GM18907 (cell line): ENCODE measurements at regions not wholly inside any gene's neighbourhood (a gene's known extent, or its start where the extent isn't known, plus 50 kb on each side); places are given as distances from the start of the nearest gene placed in this dataset.
"Not testable (repeated sequence)": the region's sequence is repeated elsewhere in the genome, so short reads cannot be mapped to it uniquely, and the experiment has no call there.

ENCODE experiments used
- ATAC-seq: cut with Tn5 transposase; IDR thresholded peaks from one replicate; pipeline ENCODE4 v1.9.1; 2021; ENCODE audit warnings: mild to moderate bottlenecking, moderate library complexity; ENCODE audit not compliant: unreplicated experiment

GRCh38 chr9:28410411-28410810 is 837.1 kb upstream of the C9orf72 start:
- ATAC-seq: no peak

DNA sequence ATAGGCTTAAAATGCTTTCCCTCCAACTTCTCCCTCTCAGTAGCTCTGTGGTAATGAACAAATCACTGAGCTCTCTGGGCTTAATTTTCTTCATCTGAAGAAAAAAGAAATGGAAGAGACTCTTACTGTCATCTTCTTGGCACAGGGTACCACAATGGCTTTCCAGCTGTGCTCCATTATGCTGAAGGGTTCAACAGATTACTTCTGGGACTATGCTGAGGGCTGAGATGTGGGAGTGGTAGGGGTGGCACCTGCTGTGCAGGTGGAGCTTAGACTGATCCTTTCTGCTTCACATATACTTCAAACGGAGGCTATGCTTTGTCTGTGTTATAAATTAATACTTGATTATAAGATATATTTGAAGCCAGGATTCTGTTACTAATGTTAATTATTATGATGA is 840.2 kb upstream of the C9orf72 start:
- ATAC-seq: no peak

GRCh38 chr9:28423255-28423654 is 850.0 kb upstream of the C9orf72 start:
- ATAC-seq: no peak

DNA sequence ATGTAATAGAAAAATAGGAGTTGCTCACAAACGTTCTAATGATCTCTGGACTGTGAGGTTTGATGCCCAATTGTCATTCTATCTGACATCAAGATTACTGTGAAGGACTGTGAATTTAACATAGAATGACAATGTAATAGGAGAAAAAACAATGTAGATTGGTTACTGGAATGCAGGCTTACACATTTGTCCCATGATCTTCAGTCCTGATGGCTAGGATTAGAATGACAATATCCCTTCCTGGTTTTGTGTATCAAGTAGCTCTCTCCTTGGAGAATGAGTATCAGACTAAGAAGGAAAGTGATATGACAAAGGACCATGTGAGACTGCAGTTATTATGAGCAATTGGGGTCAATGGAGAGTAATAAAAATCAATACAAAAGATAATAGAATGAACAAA is 862.2 kb upstream of the C9orf72 start:
- ATAC-seq: no peak

DNA sequence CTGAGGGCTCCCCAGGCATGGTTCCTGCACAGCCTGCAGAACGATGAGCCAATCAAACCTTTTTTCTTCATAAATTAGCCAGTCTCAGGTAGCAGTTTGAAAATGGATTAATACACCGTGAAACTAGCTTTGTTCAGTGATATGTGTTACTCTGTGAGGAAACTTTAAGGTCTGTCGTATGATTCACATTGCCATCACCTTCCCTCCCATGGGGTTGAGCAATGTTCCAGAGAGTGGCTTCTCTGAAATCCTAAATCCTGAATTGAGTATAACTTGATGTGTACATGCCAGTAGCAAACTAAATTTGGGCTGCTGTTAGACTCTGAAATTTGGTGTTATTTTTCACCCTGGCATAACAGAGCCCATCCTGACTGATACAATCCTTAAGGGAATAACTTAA is 866.4 kb upstream of the C9orf72 start:
- ATAC-seq: no peak

- no peak for ATAC-seq
These were observed 870.2 kb upstream of the C9orf72 start for GRCh38 chr9:28443461-28443860.

DNA sequence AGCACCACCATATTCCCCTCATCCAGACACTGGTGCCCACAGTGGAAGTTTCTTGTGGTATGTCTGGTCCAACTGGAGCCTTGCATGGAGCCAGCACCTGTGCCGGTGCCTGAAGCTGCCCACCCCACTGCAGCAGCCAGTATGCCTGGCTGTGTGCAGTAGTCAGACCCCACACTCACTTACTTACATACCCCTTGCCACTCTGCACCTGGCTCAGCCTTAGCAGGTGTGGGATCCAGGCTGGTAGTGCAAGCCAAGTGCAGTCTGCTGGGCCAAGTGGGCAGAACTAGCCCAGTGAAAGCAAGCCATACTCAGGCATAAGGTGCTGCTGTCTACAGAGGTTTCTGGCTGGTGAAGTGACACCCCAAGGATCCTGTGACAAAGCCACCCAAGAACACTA is 871.4 kb upstream of the C9orf72 start:
- ATAC-seq: no peak

- no peak for ATAC-seq
These were observed 871.9 kb upstream of the C9orf72 start for GRCh38 chr9:28445211-28445610.

DNA sequence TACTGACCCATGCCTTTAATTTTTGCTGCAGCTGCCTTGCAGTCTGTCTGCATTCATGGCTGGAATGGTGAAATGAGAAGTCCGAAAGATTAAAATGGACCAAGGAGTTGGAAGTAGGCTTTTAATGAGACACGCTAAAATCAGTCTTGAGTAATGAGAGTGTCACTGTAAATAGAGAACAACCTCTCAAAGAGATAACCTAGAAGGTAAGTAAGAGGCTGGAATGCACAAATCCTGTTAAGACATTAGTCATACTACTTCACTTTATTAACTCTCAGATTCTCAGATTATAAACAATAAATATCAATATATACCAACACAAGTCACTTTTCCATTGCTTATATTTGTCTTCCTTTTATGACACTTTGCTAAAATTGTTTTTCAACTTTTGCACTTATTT is 880.6 kb upstream of the C9orf72 start:
- ATAC-seq: no peak

- ATAC-seq: no peak
These were observed 883.6 kb upstream of the C9orf72 start for GRCh38 chr9:28456861-28457260.

DNA sequence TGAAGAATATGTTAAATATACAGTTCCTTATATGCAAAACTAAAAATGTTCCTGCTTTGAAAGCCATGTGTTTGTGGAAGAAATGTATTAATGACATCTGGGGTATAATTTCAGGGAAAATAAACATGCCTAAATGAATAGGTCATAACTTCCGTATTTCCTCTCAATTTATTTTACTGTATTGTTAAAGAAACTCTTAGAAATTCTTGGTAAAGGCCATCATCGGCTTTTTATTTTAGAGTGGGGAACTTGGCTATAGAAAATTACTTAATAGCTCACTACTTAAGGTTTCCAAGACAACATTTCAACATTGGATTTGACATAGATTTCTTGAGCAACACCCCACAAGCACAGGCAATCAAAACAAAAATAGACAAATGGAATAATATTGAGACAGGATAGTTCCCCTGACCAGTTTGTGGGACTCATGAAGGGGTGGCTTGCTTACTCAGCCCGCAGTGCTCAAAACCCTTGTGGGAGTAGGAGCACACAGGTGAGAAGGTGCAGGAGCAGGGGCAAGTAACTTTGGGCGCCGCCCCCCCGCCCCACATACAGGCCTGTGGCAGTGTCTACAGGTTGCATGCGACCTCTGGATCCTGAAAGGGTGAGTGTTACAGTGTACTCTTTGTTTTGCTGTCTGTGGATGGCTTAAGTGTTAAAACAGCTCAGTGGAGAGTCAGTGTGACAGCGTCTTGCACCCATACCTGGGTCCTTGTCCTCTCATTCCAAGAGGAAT is 891.4 kb upstream of the C9orf72 start:
- ATAC-seq: no peak

DNA sequence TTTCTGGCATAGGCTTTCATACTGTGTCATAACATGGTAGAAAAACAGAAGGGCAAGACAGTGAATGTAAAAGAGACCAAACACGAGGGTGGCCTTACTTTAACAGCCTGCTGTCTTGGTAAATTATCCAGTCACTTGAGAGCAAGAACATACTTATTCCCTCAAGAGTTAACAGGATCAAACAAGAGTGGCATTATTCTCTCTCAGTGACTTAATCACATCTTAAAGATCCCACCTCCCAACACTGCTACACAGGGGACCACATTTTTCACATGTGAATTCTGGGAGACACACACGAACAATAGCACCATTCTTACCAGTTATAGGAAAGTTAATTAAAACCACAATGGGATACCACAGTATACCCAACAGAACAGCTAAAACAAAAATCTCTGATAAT is 898.0 kb upstream of the C9orf72 start:
- ATAC-seq: no peak

GRCh38 chr9:28487561-28487960 is 914.3 kb upstream of the C9orf72 start:
- no peak for ATAC-seq

- ATAC-seq: no peak
These were observed 917.8 kb upstream of the C9orf72 start for GRCh38 chr9:28491121-28491520.

DNA sequence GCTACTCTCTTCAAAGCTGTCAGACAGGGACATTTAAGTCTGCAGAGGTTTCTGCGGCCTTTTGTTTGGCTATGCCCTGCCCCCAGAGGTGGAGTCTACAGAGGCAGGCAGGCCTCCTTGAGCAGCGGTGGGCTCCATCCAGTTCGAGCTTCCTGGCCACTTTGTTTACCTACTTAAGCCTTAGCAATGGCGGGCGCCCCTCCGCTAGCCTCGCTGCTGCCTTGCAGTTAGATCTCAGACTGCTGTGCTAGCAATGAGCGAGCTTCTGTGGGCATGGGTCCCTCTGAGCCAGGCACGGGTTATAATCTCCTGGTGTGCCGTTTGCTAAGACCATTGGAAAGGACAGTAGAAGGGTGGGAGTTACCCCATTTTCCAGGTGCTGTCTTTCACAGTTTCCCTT is 924.9 kb upstream of the C9orf72 start:
- not testable (repeated sequence) for ATAC-seq

- ATAC-seq: no peak
These were observed 928.9 kb upstream of the C9orf72 start for GRCh38 chr9:28502189-28502588.

DNA sequence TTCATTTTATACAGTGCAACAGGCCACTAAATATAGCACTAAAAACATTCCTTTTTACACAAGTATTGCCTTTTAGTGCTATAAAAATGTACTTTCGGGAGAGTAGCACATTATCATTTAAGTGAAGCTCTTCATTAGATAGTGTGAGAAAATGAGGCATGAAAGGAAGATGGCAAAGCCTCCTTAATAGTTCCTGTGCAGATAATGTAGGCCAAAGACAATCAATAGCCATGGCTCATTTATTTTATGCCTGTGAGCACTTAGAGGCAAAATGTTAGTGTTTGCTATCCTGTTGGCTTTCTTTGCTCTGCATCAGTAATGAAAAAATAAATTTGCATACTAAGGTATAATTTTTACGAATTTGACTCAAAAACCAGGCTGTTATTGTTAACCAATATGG is 929.5 kb upstream of the C9orf72 start:
- ATAC-seq: no peak

GRCh38 chr9:28503573-28503972 is 930.3 kb upstream of the C9orf72 start:
- no peak for ATAC-seq

DNA sequence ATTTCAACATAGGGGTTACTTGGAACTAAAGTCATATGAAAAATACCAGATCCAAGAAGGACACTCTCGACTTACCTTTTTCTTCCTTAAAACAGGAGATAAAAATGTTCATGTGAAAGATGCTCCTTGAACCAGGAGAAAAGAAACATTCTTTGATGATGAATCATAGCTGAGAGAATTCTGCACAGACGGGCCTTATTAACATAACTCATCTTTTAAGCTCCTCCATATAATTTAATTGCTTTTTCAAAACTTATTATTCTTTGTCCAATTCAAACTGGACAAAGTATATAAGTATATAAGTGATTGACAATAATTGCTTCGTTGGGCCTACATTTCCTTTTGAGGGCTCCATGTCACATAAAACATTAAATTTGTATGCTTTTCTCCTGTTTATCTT is 945.2 kb upstream of the C9orf72 start:
- no peak for ATAC-seq

- ATAC-seq: not testable (repeated sequence)
These were observed 951.0 kb upstream of the C9orf72 start for GRCh38 chr9:28524309-28524708.

GRCh38 chr9:28528049-28528448 is 954.8 kb upstream of the C9orf72 start:
- ATAC-seq: no peak

DNA sequence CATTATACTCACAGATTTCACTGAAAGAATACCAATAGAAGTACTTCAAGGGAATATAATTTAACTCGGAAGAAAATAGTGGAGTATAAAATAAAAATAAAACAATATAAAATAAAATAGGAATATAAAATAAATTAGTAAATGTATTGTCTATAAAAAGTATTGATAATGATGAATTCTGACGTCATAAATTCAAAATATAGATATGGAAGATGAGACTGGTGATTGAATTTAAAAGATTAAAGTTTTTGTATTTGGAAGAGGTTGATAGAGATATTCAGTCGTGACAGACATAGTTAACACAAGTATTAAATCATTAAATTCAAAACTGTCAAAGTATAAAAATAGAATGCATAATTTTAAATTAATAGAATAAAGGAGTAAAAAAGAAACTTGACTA is 964.9 kb upstream of the C9orf72 start:
- ATAC-seq: no peak

DNA sequence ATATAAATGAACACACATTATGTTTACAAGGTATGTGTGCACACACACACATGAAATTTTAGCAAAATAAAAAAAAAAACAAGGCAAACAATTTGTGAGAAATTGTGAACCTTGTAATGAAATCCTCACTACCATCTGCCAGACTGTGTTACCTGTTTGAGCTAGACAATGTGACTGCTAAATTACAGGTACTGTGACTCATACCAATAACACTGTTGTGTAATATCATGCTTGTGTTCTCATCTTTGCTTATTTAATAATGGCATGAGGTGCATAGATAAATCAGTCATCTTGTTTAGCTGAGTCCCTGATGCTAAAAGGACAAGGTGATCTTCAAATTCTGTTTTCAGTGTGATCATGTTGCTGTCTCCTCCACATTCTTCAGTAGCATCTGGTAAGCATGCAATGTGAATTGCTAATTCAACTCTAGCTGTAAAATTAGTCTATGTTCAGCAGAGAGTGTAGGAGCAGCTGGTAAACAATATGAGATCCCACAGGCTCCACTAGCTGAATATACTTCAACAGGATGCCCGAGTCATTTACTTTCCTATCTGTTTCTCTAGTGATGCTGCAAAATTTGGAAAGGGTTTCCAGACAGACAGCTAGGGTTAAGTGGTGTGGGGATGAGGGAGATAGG is 966.3 kb upstream of the C9orf72 start:
- ATAC-seq: no peak
